Skeletal muscle tissue (tissue), 3 donors: ENCODE measurements at regions not wholly inside any gene's neighbourhood (a gene's known extent, or its start where the extent isn't known, plus 50 kb on each side); places are given as distances from the start of the nearest gene placed in this dataset.

ENCODE experiments used
- H3K27ac ChIP-seq: one replicate; pipeline ENCODE4 v1.7.0; 2013; ENCODE audit warnings: mild to moderate bottlenecking, low read depth, low read length, inconsistent platforms
- H3K27me3 ChIP-seq, 3 donors: one replicate each; pipeline ENCODE4 v1.7.0; 2013; ENCODE audit warnings: low read length in 3 of 3; ENCODE audit not compliant: control insufficient read depth in 3 of 3, insufficient read depth in 3 of 3
- H3K36me3 ChIP-seq, 3 donors: one replicate each; pipeline ENCODE4 v1.7.0; 2013; ENCODE audit warnings: low read length in 3 of 3; ENCODE audit not compliant: control insufficient read depth in 3 of 3, insufficient read depth in 3 of 3
- H3K4me1 ChIP-seq, 3 donors: one replicate each; pipeline ENCODE4 v1.7.0; 2013; ENCODE audit warnings: low read length in 3 of 3, mild to moderate bottlenecking in 3 of 3; ENCODE audit not compliant: control insufficient read depth in 3 of 3, insufficient read depth in 3 of 3
- H3K4me3 ChIP-seq, 3 donors: one replicate each; pipeline ENCODE4 v1.7.0; 2013; ENCODE audit warnings: low read length in 3 of 3
- H3K9ac ChIP-seq, 3 donors: one replicate each; pipeline ENCODE4 v1.7.0; 2013; ENCODE audit warnings: low read length in 3 of 3, mild to moderate bottlenecking in 3 of 3, moderate library complexity in 2 of 3, low read depth in 1 of 3
- H3K9me3 ChIP-seq, 3 donors: one replicate each; pipeline ENCODE4 v1.7.0; 2013; ENCODE audit warnings: low read length in 3 of 3; ENCODE audit not compliant: control insufficient read depth in 3 of 3
- donor health status: Osteomylitis.

- Histone ChIP-seq H3K4me3 (no peak overlapping the region), H3K9me3 (no peaks in the 10 kb centered on the region), H3K27me3 (no peaks in the 10 kb centered on the region), H3K9ac (no peak overlapping the region), H3K27ac (no peak overlapping the region), H3K36me3 (no peaks in the 10 kb centered on the region), H3K4me1 (no peaks in the 10 kb centered on the region)
Observed at GRCh38 chr3:157662171-157662570, 159.0 kb upstream of the VEPH1 start.

GRCh38 chr3:157660847-157661246, 157.6 kb upstream of the VEPH1 start:
- H3K4me3 ChIP-seq: no peak overlapping the region
- no peak overlapping the region for H3K27ac ChIP-seq
- H3K36me3 ChIP-seq: no peaks in the 10 kb centered on the region
- H3K9ac ChIP-seq: no peak overlapping the region
- no peaks in the 10 kb centered on the region for H3K9me3 ChIP-seq
- no peaks in the 10 kb centered on the region for H3K27me3 ChIP-seq
- no peaks in the 10 kb centered on the region for H3K4me1 ChIP-seq

- H3K4me3 ChIP-seq: no peak overlapping the region
- no peak overlapping the region for H3K9ac ChIP-seq
- no peaks in the 10 kb centered on the region for H3K4me1 ChIP-seq
- no peaks in the 10 kb centered on the region for H3K9me3 ChIP-seq
- no peak overlapping the region for H3K27ac ChIP-seq
- H3K27me3 ChIP-seq: no peaks in the 10 kb centered on the region
- no peaks in the 10 kb centered on the region for H3K36me3 ChIP-seq
Observed at GRCh38 chr3:157652366-157652765, 149.2 kb upstream of the VEPH1 start.

- Histone ChIP-seq H3K4me3 (no peak overlapping the region), H3K27me3 (no peaks in the 10 kb centered on the region), H3K9me3 (no peaks in the 10 kb centered on the region), H3K36me3 (no peaks in the 10 kb centered on the region), H3K27ac (no peak overlapping the region), H3K9ac (no peak overlapping the region), H3K4me1 (no peaks in the 10 kb centered on the region)
Observed at GRCh38 chr3:157650699-157651098, 147.5 kb upstream of the VEPH1 start.

GRCh38 chr3:157650172-157650571, 147.0 kb upstream of the VEPH1 start:
- Histone ChIP-seq H3K9me3 (no peaks in the 10 kb centered on the region), H3K4me3 (no peak overlapping the region), H3K9ac (no peak overlapping the region), H3K27me3 (no peaks in the 10 kb centered on the region), H3K27ac (no peak overlapping the region), H3K36me3 (no peaks in the 10 kb centered on the region), H3K4me1 (no peaks in the 10 kb centered on the region)

GRCh38 chr3:157649511-157649910, 146.3 kb upstream of the VEPH1 start:
- H3K27ac ChIP-seq: no peak overlapping the region

GRCh38 chr3:157647820-157648219, 144.6 kb upstream of the VEPH1 start:
- no peak overlapping the region for H3K4me3 ChIP-seq
- H3K27me3 ChIP-seq: no peaks in the 10 kb centered on the region
- H3K36me3 ChIP-seq: no peaks in the 10 kb centered on the region

More at GRCh38 chr3:157649511-157649910, 146.3 kb upstream of the VEPH1 start:
- Histone ChIP-seq H3K4me1 (no peaks in the 10 kb centered on the region), H3K4me3 (no peak overlapping the region), H3K9me3 (no peaks in the 10 kb centered on the region), H3K36me3 (no peaks in the 10 kb centered on the region), H3K27me3 (no peaks in the 10 kb centered on the region), H3K9ac (no peak overlapping the region)

GRCh38 chr3:157639756-157640426, 136.7 kb upstream of the VEPH1 start:
- Histone ChIP-seq H3K27me3 (no peaks in the 10 kb centered on the region), H3K9ac (no peak overlapping the region), H3K9me3 (no peaks in the 10 kb centered on the region), H3K4me3 (no peak overlapping the region), H3K27ac (no peak overlapping the region), H3K36me3 (no peaks in the 10 kb centered on the region), H3K4me1 (no peaks in the 10 kb centered on the region)

More at GRCh38 chr3:157647820-157648219, 144.6 kb upstream of the VEPH1 start:
- Histone ChIP-seq H3K4me1 (no peaks in the 10 kb centered on the region), H3K9ac (no peak overlapping the region), H3K27ac (no peak overlapping the region), H3K9me3 (no peaks in the 10 kb centered on the region)

GRCh38 chr3:157637866-157638265, 134.7 kb upstream of the VEPH1 start:
- no peak overlapping the region for H3K4me3 ChIP-seq
- H3K27me3 ChIP-seq: no peaks in the 10 kb centered on the region
- H3K36me3 ChIP-seq: no peaks in the 10 kb centered on the region
- H3K4me1 ChIP-seq: no peaks in the 10 kb centered on the region
- H3K27ac ChIP-seq: no peak overlapping the region
- no peak overlapping the region for H3K9ac ChIP-seq
- no peaks in the 10 kb centered on the region for H3K9me3 ChIP-seq

- Histone ChIP-seq H3K4me3 (no peak overlapping the region), H3K36me3 (no peaks in the 10 kb centered on the region), H3K9me3 (no peaks in the 10 kb centered on the region), H3K27me3 (peaks cover 0 to 5% (median 3%) of the 10 kb centered on the region in 3 donors), H3K9ac (no peak overlapping the region), H3K4me1 (no peaks in the 10 kb centered on the region), H3K27ac (no peak overlapping the region)
Observed at GRCh38 chr3:157633241-157633640, 130.0 kb upstream of the VEPH1 start.
